DND-41 (cell line): ENCODE measurements at regions not wholly inside any gene's neighbourhood (a gene's known extent, or its start where the extent isn't known, plus 50 kb on each side); places are given as distances from the start of the nearest gene placed in this dataset.

ENCODE experiments used
- EZH2 ChIP-seq: IDR thresholded peaks from 3 replicates; pipeline ENCODE4 v1.6.1; 2012; ENCODE audit warnings: borderline replicate concordance, low read depth, mild to moderate bottlenecking, moderate library complexity, low read length, inconsistent platforms; ENCODE audit not compliant: severe bottlenecking
- TF ChIP-seq, protein P1 (sequence below): IDR thresholded peaks from 2 replicates; pipeline ENCODE4 v1.5.1; 2012; ENCODE audit warnings: borderline replicate concordance, low read length, moderate library complexity, mild to moderate bottlenecking; ENCODE audit not compliant: poor library complexity, severe bottlenecking; ENCODE audit errors: extremely low read depth

DNA sequence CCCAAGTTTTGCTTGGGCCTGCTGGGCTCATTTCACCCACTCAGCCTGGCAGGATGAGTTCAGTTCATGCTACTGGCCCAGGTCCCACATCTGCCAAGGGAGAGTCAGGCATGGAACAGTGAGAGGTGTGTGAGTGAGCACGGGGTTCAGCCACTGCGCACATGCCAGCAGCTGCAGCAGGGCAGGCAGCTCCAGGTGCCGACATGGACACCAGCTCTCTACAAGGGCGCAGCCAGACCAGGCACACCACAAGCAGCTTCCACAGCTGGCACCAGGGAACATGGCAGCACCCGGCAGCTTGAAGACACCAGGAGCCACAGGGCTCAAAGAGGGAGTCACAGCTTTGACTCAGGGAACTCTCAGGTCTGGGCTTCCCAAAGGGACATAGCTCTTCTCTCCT, 938.0 kb downstream of the SORCS3 start:
- TF ChIP-seq, protein P1, sequence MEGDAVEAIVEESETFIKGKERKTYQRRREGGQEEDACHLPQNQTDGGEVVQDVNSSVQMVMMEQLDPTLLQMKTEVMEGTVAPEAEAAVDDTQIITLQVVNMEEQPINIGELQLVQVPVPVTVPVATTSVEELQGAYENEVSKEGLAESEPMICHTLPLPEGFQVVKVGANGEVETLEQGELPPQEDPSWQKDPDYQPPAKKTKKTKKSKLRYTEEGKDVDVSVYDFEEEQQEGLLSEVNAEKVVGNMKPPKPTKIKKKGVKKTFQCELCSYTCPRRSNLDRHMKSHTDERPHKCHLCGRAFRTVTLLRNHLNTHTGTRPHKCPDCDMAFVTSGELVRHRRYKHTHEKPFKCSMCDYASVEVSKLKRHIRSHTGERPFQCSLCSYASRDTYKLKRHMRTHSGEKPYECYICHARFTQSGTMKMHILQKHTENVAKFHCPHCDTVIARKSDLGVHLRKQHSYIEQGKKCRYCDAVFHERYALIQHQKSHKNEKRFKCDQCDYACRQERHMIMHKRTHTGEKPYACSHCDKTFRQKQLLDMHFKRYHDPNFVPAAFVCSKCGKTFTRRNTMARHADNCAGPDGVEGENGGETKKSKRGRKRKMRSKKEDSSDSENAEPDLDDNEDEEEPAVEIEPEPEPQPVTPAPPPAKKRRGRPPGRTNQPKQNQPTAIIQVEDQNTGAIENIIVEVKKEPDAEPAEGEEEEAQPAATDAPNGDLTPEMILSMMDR = no peak
- no peak for TF ChIP-seq EZH2
